Activated CD4-positive, alpha-beta T cell treated with anti-CD3 and anti-CD28 coated beads, Interleukin-10, Interleukin-2, amounts not matched to agents 100 ng/mL and 50 ng/mL, durations not matched to agents 16 hours and 8 hours (primary cell): ENCODE measurements at regions not wholly inside any gene's neighbourhood (a gene's known extent, or its start where the extent isn't known, plus 50 kb on each side); places are given as distances from the start of the nearest gene placed in this dataset.
"Not testable (repeated sequence)": the region's sequence is repeated elsewhere in the genome, so short reads cannot be mapped to it uniquely, and the experiment has no call there.

Source experiments
- DNase-seq: peaks from one replicate; pipeline ENCODE4 v3.0.0-alpha.2; 2020

- DNase-seq, result no peak
These were observed 587.3 kb upstream of the UBE2E2 start for GRCh38 chr3:22615790-22616189.

- DNase-seq, result no peak
These were observed 585.8 kb upstream of the UBE2E2 start for GRCh38 chr3:22617372-22617771.

- DNase-seq, result no peak
These were observed 582.6 kb upstream of the UBE2E2 start for GRCh38 chr3:22620498-22620897.

DNA sequence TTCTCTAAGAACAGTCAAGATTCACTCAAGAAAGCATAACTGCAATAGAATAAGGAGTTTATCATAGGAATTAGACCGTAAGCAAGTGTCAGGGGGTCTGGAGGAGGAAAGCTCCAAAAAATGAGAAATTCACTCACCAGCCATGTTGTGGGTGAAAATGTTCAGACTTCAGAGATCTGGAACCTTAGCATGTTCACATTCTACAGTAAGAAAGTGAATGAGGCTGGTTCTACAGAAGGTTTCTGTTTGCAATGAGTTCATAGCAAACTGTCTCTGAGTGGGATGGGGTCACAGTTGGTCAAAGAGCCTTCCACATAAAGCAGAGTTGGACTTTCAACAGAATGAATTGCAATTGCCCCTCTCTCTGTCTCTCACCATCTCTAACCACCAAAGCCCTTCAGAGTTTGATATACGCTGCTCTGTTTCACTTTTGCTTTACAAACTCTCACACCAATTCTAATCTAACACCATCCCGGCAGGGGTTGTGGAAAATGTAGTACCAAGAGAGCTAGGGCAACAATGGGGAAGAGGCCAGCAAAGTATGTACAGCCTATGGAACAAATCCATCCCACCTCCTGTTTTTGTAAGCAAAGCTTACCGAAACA is 581.8 kb upstream of the UBE2E2 start:
- no peak for DNase-seq

DNA sequence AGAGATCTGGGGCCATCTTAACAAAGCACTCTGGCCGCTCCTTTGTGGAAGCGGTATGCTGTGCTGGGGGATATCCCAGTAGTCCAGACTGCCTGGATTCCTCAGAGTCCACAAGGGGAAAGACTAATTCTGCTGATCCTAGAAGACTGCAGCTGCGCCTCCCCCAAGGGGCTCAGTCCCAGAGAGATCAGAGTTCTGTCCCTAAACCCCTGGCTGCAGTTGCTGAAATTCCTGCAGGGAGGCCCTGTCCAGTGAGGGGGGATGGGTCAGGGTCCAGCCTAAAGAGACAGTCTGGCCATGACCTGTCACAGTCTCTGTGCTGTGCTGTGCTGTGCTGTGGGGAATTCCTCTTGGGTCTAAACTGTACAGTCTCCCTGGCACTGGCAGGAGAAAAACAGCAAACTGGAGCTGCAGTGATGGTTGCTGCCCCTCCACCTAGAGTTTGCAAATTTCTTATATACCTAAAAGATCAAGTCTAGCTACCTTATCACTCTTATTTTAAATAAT is 575.1 kb upstream of the UBE2E2 start:
- DNase-seq, result no peak

DNA sequence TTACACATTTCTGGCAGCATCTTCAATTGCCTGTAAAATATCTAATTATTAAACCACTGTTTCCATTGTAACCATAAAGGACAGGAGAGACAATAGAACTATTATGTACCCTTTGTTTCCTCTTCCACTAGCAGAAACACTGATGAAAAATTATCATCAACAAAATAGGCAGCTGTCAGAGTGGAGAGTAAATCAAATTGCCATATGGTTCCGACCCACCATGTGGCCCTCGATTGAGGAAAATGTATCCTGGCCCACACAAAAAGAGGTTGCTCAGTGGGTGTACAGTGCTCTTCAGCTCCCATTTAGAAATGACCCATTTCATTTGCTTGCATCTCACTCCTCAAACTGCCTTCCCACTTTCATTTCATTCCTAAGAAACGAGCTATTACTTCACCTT is 570.6 kb upstream of the UBE2E2 start:
- no peak for DNase-seq

DNA sequence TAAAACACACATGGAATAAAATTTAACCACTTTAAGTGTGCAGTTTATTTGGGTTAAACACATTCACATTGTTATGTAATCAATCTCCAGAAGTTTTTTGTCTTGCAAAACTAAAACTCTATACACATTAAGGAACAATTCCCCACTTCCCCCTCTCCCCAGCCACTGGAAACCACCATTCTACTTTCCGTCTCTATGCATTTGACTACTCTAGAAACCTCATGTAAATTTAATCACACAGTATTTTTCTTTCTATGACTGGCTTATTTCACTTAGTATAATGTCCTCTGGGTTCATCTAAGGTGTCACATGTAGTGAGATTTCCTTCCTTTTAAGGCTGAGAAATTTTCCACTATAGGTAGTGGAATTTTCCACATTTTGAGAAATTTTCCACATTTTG is 568.7 kb upstream of the UBE2E2 start:
- DNase-seq, result no peak

GRCh38 chr3:22659651-22660475 is 543.3 kb upstream of the UBE2E2 start:
- DNase-seq, result no peak

DNA sequence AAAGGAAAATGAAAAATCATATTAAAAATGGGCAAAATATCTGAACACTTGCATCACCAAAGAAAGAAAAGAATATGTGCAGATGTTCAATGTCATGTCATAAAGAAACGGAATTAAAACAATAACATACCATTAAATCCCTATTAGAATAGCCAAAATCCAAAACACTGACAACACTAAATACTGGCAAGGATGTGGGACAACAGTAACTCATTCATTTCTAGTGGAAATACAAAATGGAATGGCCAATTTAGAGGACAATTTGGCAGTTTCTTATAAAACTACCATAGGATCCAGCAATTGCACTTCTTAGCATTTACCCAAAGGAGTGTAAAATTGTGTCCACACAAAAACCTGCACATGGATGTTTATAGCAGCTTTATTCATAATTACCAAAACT is 542.5 kb upstream of the UBE2E2 start:
- DNase-seq, result no peak

- DNase-seq, result no peak
These were observed 541.9 kb upstream of the UBE2E2 start for GRCh38 chr3:22661121-22661700.

DNA sequence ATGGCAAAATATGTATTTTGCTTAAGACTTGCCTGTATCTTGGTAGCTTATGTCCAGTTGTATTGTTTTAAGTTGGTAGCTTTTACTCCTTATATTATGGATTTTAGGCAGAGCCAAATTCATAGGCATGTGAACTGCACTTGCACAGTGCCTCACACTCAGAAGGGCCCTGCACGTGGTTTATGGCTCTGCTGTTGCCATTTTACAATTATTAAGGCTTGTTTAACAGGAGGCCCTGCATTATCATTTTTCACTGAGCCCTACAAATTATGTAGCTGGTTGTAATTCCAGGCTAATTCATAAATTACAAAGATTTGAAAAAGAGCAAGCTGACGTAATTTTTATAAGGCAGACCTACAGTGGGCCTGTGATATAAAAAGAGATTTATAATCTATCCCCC is 537.6 kb upstream of the UBE2E2 start:
- DNase-seq, result no peak

GRCh38 chr3:22666736-22667135 is 536.4 kb upstream of the UBE2E2 start:
- DNase-seq, result no peak

GRCh38 chr3:22671848-22672247 is 531.3 kb upstream of the UBE2E2 start:
- no peak for DNase-seq

DNA sequence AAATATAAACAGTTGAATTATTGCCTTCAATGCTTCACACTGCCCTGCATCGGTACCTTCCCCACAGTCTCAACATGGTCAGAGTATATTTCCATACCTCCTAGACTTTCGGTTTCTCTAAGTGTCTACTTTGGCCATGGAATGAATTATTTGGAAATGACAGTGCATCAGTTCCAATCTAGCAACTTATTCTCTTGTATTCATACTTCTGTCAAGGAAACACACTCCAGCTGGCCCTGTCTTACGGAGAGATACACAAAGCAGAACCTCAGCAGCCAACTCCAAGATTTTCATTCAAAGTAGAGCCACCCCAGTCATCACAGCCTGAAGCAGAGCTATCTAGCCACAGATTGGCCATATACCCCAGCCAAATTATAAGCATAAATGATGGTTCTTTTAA is 518.4 kb upstream of the UBE2E2 start:
- DNase-seq, result no peak

DNA sequence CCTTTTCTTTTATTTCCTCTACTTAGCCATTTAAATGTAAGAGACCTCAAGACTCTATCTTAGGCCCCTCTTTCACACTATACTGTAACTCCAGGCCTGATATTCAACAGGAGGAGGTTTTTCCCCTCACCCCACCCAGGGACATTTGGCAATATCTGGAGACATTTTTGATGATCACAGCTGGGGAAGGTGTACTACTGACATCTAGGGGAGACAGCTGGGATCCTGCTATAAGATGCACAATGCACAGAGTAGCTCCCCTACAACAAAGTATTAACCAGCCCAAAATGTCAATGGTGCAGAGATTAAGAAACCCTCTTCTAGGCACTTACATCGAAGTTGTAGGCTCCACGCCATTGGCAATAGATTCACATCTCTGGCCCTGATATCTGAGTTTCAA is 517.5 kb upstream of the UBE2E2 start:
- no peak for DNase-seq

DNA sequence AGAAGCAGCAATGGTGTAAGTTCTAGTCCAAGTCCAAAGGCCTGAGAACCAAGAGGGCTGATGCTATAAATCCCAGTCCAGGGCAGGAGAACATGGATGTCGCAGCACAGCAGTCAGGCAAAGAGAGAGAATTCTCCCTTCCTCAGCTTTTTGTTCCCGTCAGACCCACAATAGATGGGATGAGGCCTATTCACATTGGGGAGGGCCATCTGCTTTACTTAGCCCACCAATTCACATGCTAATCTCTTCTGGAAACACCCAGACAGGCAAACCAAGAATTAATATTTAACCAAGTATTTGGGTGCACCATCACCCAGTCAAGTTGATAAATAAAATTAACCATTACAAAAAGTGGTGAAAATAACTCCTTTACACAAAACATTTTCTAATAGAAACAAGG is 511.7 kb upstream of the UBE2E2 start:
- DNase-seq, result no peak

GRCh38 chr3:22691856-22692628 is 511.1 kb upstream of the UBE2E2 start:
- DNase-seq, result no peak

GRCh38 chr3:22700876-22701275 is 502.3 kb upstream of the UBE2E2 start:
- DNase-seq, result no peak

DNA sequence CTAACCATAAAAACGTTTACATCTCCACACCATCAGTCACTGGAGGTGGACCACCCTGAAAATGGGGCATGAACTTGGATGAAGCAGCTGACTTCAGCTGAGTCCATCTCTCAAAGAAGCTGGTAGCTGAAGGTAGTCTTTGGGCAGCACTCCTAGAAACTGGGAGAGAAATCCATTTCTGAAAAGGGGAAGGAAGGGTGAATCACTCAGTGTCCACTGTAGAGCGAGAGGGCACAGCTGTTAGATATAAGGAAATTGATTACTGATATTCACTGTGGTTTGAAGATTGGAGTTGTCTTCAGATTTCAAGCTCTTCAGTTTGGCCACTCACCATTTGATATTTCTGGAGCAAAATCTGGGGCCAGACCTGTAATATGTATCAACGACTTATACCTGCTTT is 499.0 kb upstream of the UBE2E2 start:
- DNase-seq, result no peak

- DNase-seq, result no peak
These were observed 498.4 kb upstream of the UBE2E2 start for GRCh38 chr3:22704571-22705354.

DNA sequence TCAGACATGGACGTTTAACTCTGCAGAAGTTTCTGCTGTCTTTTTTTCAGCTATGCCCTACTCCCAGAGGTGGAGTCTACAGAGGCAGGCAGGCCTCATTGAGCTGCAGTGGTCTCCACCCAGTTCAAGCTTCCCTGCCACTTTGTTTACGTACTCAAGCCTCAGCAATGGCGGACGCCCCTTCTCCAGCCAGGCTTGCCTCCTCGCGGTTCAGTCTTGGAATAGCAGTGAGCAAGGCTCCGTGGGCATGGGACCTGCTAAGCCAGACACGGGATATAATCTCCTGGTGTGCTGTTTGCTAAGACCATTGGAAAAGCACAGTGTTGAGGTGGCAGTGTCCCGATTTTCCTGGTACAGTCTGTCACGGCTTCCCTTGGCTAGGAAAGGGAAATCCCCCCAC is 496.2 kb upstream of the UBE2E2 start:
- DNase-seq, result not testable (repeated sequence)

GRCh38 chr3:22713936-22714335 is 489.2 kb upstream of the UBE2E2 start:
- no peak for DNase-seq

- DNase-seq, result no peak
These were observed 488.4 kb upstream of the UBE2E2 start for GRCh38 chr3:22714749-22715148.
